ENCODE measurements at regions not wholly inside any gene's neighbourhood (a gene's known extent, or its start where the extent isn't known, plus 50 kb on each side); places are given as distances from the start of the nearest gene placed in this dataset.

DNA sequence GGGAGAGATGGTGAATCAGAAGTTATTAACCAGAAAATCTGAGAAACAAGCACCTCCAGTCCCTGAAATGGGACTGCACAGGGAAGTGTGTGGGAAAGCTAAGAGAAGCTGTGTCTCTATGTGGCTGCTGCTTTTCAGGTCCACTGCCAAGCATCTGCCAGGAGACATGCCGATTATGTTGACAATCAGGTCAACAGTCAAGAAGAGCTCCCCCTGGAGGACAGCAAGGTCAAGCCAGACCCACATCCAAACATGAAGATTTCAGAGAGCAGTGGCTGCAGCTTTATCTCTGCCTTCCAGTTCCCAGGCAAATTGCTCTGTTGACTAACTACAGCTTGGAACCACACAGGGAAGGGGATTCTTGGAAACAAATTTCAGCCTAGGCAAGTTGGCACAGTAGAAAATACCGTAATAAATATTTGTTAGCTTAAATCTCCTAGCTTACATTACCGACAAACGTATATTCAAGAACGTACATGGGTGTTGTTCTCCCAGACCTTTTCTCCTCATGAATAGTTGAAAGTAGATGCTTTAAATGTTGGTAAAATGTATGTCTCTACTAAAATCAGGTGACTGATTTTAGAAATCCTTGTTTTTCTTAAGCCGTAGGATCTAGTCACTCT lies 394.5 kb upstream of the RARB start:
- TF ChIP-seq, protein P1, sequence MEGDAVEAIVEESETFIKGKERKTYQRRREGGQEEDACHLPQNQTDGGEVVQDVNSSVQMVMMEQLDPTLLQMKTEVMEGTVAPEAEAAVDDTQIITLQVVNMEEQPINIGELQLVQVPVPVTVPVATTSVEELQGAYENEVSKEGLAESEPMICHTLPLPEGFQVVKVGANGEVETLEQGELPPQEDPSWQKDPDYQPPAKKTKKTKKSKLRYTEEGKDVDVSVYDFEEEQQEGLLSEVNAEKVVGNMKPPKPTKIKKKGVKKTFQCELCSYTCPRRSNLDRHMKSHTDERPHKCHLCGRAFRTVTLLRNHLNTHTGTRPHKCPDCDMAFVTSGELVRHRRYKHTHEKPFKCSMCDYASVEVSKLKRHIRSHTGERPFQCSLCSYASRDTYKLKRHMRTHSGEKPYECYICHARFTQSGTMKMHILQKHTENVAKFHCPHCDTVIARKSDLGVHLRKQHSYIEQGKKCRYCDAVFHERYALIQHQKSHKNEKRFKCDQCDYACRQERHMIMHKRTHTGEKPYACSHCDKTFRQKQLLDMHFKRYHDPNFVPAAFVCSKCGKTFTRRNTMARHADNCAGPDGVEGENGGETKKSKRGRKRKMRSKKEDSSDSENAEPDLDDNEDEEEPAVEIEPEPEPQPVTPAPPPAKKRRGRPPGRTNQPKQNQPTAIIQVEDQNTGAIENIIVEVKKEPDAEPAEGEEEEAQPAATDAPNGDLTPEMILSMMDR (IDR thresholded peaks at IDR 0.05): peak; percentile 31 to 58 (median 50)
- TF ChIP-seq POLR2A (IDR thresholded peaks at IDR 0.05): no peak
